ENCODE measurements at regions not wholly inside any gene's neighbourhood (a gene's known extent, or its start where the extent isn't known, plus 50 kb on each side); places are given as distances from the start of the nearest gene placed in this dataset.

- TF ChIP-seq, protein P1, sequence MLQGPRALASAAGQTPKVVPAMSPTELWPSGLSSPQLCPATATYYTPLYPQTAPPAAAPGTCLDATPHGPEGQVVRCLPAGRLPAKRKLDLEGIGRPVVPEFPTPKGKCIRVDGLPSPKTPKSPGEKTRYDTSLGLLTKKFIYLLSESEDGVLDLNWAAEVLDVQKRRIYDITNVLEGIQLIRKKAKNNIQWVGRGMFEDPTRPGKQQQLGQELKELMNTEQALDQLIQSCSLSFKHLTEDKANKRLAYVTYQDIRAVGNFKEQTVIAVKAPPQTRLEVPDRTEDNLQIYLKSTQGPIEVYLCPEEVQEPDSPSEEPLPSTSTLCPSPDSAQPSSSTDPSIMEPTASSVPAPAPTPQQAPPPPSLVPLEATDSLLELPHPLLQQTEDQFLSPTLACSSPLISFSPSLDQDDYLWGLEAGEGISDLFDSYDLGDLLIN (CRISPR knock-in tag; IDR thresholded peaks at IDR 0.05; ENCODE audit: borderline replicate concordance), result no peak
- TF ChIP-seq LCORL (IDR thresholded peaks at IDR 0.05), result no peak
- TF ChIP-seq LCORL (CRISPR knock-in tag; IDR thresholded peaks at IDR 0.05), result no peak
- TF ChIP-seq SOX5 (CRISPR knock-in tag; IDR thresholded peaks at IDR 0.05; ENCODE audit: borderline replicate concordance), result 0 out of 2 replicates have a peak, but pooled peaks have one; percentile 40
- peak; percentile 49 for TF ChIP-seq PATZ1 (CRISPR knock-in tag; IDR thresholded peaks at IDR 0.05)
- TF ChIP-seq, protein P2, sequence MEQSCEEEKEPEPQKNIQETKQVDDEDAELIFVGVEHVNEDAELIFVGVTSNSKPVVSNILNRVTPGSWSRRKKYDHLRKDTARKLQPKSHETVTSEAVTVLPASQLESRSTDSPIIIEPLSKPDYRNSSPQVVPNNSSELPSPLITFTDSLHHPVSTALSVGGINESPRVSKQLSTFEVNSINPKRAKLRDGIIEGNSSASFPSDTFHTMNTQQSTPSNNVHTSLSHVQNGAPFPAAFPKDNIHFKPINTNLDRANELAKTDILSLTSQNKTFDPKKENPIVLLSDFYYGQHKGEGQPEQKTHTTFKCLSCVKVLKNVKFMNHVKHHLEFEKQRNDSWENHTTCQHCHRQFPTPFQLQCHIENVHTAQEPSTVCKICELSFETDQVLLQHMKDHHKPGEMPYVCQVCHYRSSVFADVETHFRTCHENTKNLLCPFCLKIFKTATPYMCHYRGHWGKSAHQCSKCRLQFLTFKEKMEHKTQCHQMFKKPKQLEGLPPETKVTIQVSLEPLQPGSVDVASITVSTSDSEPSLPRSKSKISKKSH (CRISPR knock-in tag; IDR thresholded peaks at IDR 0.05; ENCODE audit: borderline replicate concordance), result 0 out of 2 replicates have a peak, but pooled peaks have one; percentile 63
- peak; percentile 57; the same call in 1 of the 2 replicates for TF ChIP-seq FOXO1 (CRISPR knock-in tag; IDR thresholded peaks at IDR 0.05)
- no peak for TF ChIP-seq KLF15 (CRISPR knock-in tag; IDR thresholded peaks at IDR 0.05; ENCODE audit: borderline replicate concordance)
- TF ChIP-seq MEIS1 (CRISPR knock-in tag; IDR thresholded peaks at IDR 0.05; ENCODE audit: borderline replicate concordance), result peak; percentile 95
- no peak for TF ChIP-seq ZNF678 (CRISPR knock-in tag; IDR thresholded peaks at IDR 0.05)
- TF ChIP-seq, protein P3, sequence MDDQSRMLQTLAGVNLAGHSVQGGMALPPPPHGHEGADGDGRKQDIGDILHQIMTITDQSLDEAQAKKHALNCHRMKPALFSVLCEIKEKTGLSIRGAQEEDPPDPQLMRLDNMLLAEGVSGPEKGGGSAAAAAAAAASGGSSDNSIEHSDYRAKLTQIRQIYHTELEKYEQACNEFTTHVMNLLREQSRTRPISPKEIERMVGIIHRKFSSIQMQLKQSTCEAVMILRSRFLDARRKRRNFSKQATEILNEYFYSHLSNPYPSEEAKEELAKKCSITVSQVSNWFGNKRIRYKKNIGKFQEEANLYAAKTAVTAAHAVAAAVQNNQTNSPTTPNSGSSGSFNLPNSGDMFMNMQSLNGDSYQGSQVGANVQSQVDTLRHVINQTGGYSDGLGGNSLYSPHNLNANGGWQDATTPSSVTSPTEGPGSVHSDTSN (CRISPR knock-in tag; IDR thresholded peaks at IDR 0.05; ENCODE audit: borderline replicate concordance), result no peak
- 0 out of 2 replicates have a peak, but pooled peaks have one; percentile 48 for TF ChIP-seq ARHGAP35 (CRISPR knock-in tag; IDR thresholded peaks at IDR 0.05; ENCODE audit: borderline replicate concordance)
- no peak; the same call in 1 of the 2 replicates for TF ChIP-seq ZNF30 (CRISPR knock-in tag; IDR thresholded peaks at IDR 0.05)
- peak; percentile 97 for TF ChIP-seq MAX (IDR thresholded peaks at IDR 0.05)
- TF ChIP-seq ZBTB42 (CRISPR knock-in tag; IDR thresholded peaks at IDR 0.05), result peak; percentile 88; the same call in 1 of the 2 replicates
- peak; percentile 75; the same call in 1 of the 2 replicates for TF ChIP-seq TFDP1 (CRISPR knock-in tag; IDR thresholded peaks at IDR 0.05; ENCODE audit: borderline replicate concordance)
Measured at GRCh38 chr1:25140073-25140797, 92.1 kb downstream of the SYF2 start (continued).

Measured in HepG2 (cell line).